Endothelial cell (in vitro differentiated cells): ENCODE measurements at regions not wholly inside any gene's neighbourhood (a gene's known extent, or its start where the extent isn't known, plus 50 kb on each side); places are given as distances from the start of the nearest gene placed in this dataset.

Experiments used
- DNase-seq: peaks from one replicate; pipeline ENCODE4 v3.0.0; 2021; ENCODE audit warnings: low spot score
- H3K27ac Mint-ChIP-seq: one replicate; pipeline ENCODE4 v1.8.0; 2021; ENCODE audit warnings: mixed read lengths, inconsistent platforms; ENCODE audit not compliant: unreplicated experiment
- H3K27me3 Mint-ChIP-seq: one replicate; pipeline ENCODE4 v1.8.0; 2021; ENCODE audit warnings: mild to moderate bottlenecking, moderate library complexity, mixed read lengths, inconsistent platforms; ENCODE audit not compliant: unreplicated experiment
- H3K36me3 Mint-ChIP-seq: one replicate; pipeline ENCODE4 v1.8.0; 2021; ENCODE audit warnings: mild to moderate bottlenecking, low read depth, mixed read lengths, inconsistent platforms; ENCODE audit not compliant: unreplicated experiment
- H3K4me1 Mint-ChIP-seq: one replicate; pipeline ENCODE4 v1.8.0; 2021; ENCODE audit warnings: mild to moderate bottlenecking, mixed read lengths, inconsistent platforms; ENCODE audit not compliant: unreplicated experiment
- H3K4me3 Mint-ChIP-seq: one replicate; pipeline ENCODE4 v1.8.0; 2021; ENCODE audit warnings: mild to moderate bottlenecking, mixed read lengths, inconsistent platforms; ENCODE audit not compliant: unreplicated experiment
- H3K9me3 Mint-ChIP-seq: one replicate; pipeline ENCODE4 v1.8.0; 2021; ENCODE audit warnings: mixed read lengths, inconsistent platforms; ENCODE audit not compliant: unreplicated experiment
- CTCF ChIP-seq: fragments of 200-600 bp; sonication (generic); IDR thresholded peaks from one replicate; pipeline ENCODE4 v1.5.0; 2021; ENCODE audit warnings: antibody characterized with exemption; ENCODE audit not compliant: unreplicated experiment

GRCh38 chr13:61727767-61728166 lies 312.1 kb upstream of the PCDH20 start:
- Mint-ChIP-seq H3K4me3 (no peak overlapping the region), H3K27ac (no peak overlapping the region), H3K27me3 (no peaks in the 10 kb centered on the region), H3K36me3 (no peaks in the 10 kb centered on the region), H3K4me1 (no peaks in the 10 kb centered on the region), H3K9me3 (no peaks in the 10 kb centered on the region)
- no peak for TF ChIP-seq CTCF
- no peak for DNase-seq

- Mint-ChIP-seq H3K4me3 (no peak overlapping the region), H3K4me1 (no peaks in the 10 kb centered on the region), H3K27me3 (no peaks in the 10 kb centered on the region), H3K9me3 (no peaks in the 10 kb centered on the region), H3K27ac (no peak overlapping the region), H3K36me3 (no peaks in the 10 kb centered on the region)
- no peak for TF ChIP-seq CTCF
- DNase-seq: no peak
Observed at GRCh38 chr13:61725806-61726205, 310.2 kb upstream of the PCDH20 start.

- TF ChIP-seq CTCF: no peak
- H3K4me1 Mint-ChIP-seq: no peaks in the 10 kb centered on the region
- H3K4me3 Mint-ChIP-seq: no peak overlapping the region
- no peaks in the 10 kb centered on the region for H3K27me3 Mint-ChIP-seq
- no peaks in the 10 kb centered on the region for H3K9me3 Mint-ChIP-seq
- DNase-seq: no peak
- H3K36me3 Mint-ChIP-seq: no peaks in the 10 kb centered on the region
- no peak overlapping the region for H3K27ac Mint-ChIP-seq
Observed at GRCh38 chr13:61722119-61722518, 306.5 kb upstream of the PCDH20 start.

- Mint-ChIP-seq H3K4me3 (no peak overlapping the region), H3K27ac (no peak overlapping the region), H3K9me3 (no peaks in the 10 kb centered on the region), H3K27me3 (no peaks in the 10 kb centered on the region), H3K4me1 (no peaks in the 10 kb centered on the region), H3K36me3 (no peaks in the 10 kb centered on the region)
- TF ChIP-seq CTCF: no peak
- DNase-seq: no peak
Observed at GRCh38 chr13:61712621-61713020, 297.0 kb upstream of the PCDH20 start.

DNA sequence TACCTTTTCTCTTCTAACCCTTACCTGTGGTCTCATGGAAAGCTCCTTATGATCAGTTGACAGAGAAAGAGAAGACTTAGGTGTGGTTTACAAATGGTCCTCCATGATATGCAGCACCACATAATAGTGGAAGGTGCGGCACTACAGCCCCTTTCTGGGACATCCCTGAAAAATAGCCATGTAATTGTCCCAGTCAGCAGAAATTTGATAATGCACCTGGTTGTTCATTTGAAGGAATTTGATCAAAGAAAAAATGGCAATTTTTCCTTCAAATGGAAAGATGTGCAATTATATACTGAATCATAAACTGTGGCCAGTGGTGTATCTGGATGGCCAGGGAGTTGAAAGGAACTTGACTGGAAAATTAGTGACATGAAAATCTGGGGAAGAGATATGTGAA lies 293.6 kb upstream of the PCDH20 start:
- H3K27ac Mint-ChIP-seq: no peak overlapping the region
- H3K4me1 Mint-ChIP-seq: no peaks in the 10 kb centered on the region
- H3K9me3 Mint-ChIP-seq: no peaks in the 10 kb centered on the region
- DNase-seq: no peak
- TF ChIP-seq CTCF: no peak
- H3K27me3 Mint-ChIP-seq: peaks cover 3% of the 10 kb centered on the region
- no peaks in the 10 kb centered on the region for H3K36me3 Mint-ChIP-seq
- no peak overlapping the region for H3K4me3 Mint-ChIP-seq
